ENCODE measurements at regions not wholly inside any gene's neighbourhood (a gene's known extent, or its start where the extent isn't known, plus 50 kb on each side); places are given as distances from the start of the nearest gene placed in this dataset.

DNA sequence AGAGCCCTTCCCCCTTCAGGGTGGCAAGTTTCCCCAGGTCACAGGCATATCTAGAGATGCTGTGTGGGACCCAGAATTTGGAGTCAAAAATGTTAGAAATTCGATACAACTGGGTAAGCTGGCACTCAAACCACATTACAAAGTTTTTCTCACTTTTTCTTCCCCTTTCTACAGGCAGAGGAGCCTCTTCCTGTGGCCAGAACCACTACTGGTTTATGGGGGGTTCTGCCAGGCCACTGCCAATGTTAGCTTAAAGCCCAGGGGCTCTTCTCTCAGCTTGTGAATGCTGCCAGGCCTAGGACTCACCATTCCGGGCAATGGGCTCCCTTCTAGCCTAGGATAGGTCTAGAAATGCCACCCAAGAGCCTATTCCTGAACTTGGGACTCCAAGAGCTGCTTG lies 617.9 kb upstream of the PHF14 start:
- Histone ChIP-seq H3K9me3 (no peaks in the 10 kb centered on the region), H3K4me3 (no peak overlapping the region), H3K27me3 (no peaks in the 10 kb centered on the region), H3K4me1 (no peaks in the 10 kb centered on the region), H3K27ac (no peak overlapping the region), H3K36me3 (replicated peaks in 1 of 2; ENCODE audit: insufficient read depth in 1 of 2, low read depth in 2 of 2) (no peaks in the 10 kb centered on the region)
- intact Hi-C loops (cut with DNase I), result no loop called here
- DNase-seq, result no peak
- no peak for TF ChIP-seq POLR2A (IDR thresholded peaks at IDR 0.05)
- TF ChIP-seq, protein P1, sequence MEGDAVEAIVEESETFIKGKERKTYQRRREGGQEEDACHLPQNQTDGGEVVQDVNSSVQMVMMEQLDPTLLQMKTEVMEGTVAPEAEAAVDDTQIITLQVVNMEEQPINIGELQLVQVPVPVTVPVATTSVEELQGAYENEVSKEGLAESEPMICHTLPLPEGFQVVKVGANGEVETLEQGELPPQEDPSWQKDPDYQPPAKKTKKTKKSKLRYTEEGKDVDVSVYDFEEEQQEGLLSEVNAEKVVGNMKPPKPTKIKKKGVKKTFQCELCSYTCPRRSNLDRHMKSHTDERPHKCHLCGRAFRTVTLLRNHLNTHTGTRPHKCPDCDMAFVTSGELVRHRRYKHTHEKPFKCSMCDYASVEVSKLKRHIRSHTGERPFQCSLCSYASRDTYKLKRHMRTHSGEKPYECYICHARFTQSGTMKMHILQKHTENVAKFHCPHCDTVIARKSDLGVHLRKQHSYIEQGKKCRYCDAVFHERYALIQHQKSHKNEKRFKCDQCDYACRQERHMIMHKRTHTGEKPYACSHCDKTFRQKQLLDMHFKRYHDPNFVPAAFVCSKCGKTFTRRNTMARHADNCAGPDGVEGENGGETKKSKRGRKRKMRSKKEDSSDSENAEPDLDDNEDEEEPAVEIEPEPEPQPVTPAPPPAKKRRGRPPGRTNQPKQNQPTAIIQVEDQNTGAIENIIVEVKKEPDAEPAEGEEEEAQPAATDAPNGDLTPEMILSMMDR (IDR thresholded peaks at IDR 0.05), result no peak
- WGBS, 2 donors, result 46 to 58% methylated on average over 2 of the region's 2 CpGs
- ATAC-seq, result no peak

DNA sequence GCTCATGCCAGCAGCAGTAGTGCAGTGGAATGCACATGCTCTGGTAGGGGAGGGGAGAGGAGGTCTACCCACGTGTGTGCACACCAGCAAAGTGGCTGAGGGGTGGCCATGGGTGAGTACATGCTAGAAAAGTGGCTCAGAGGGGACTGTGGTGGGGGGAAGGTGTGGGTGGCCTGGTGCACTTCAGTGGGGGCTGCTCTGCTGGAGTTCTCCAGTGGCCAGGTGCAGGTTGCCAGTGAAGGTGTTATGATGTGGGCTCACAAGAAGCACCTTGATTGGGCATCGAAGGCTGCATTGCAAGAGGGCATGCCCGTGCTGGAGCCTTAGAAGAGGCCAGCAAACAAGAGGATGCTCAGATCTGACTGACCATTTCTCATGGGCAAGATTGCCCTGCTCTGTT lies 613.6 kb upstream of the PHF14 start:
- ATAC-seq, result no peak
- Histone ChIP-seq H3K27ac (no peak overlapping the region), H3K9me3 (no peaks in the 10 kb centered on the region), H3K4me3 (no peak overlapping the region), H3K4me1 (no peaks in the 10 kb centered on the region), H3K27me3 (no peaks in the 10 kb centered on the region), H3K36me3 (replicated peaks in 1 of 2; ENCODE audit: insufficient read depth in 1 of 2, low read depth in 2 of 2) (no peaks in the 10 kb centered on the region)
- DNase-seq, result no peak
- WGBS, 2 donors, result 36 to 59% methylated on average over 3 of the region's 3 CpGs
- intact Hi-C loops (cut with DNase I), result no loop called here
- TF ChIP-seq POLR2A (IDR thresholded peaks at IDR 0.05), result no peak
- TF ChIP-seq, protein P1 (IDR thresholded peaks at IDR 0.05), result no peak

DNA sequence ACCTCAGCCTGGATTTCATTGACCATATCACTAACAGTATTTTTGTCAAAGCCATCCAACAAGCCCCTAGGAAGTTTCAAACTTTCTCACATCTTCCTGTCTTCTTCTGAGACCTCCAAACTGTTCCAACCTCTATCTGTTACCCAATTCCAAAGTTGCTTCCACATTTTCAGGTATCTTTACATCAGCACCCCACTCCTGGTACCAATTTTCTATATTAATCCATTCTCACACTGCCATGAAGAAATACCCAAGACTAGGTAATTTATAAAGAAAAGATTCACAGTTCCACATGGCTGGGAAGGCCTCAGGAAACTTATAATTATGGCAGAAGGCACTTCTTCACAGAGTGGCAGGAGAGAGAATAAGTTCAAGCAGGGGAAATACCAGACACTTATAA lies 571.9 kb upstream of the PHF14 start:
- no peak overlapping the region for H3K4me3 ChIP-seq
- no peak for DNase-seq
- no peaks in the 10 kb centered on the region for H3K36me3 ChIP-seq (replicated peaks in 1 of 2; ENCODE audit: insufficient read depth in 1 of 2, low read depth in 2 of 2)
- no peaks in the 10 kb centered on the region for H3K4me1 ChIP-seq
- TF ChIP-seq, protein P1 (IDR thresholded peaks at IDR 0.05), result no peak
- no peak for TF ChIP-seq POLR2A (IDR thresholded peaks at IDR 0.05)
- H3K9me3 ChIP-seq, result peaks cover 0 to 12% (median 4%) of the 10 kb centered on the region in 3 donors
- ATAC-seq, result no peak
- no peak overlapping the region for H3K27ac ChIP-seq
- no peaks in the 10 kb centered on the region for H3K27me3 ChIP-seq
- intact Hi-C loops (cut with DNase I), result no loop called here

DNA sequence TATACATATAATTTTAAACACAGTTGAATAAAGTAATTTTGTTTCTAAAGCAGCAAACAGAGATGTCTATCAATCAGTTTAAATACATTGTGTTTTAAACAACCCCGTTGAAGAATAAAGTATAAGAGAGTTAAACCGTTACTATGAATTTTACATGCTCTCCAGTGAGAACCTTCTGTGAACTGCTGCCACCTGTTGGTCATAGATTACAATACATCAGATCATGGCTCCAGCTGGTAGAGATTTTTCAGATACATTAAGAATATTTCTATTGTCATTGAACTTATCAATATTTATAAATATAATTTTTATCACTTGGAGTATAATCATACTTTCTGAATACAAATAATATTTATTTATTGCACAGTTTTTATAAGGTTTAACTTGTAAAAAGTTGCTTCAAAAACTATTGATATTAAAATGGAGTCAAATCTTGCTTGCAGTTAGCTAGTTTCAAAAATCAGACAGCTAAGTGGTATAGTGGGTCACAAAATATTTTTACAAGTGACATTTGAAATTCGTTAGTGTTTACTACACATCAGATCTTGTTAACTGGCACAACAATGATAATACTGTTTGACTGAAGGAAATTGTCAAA lies 561.2 kb upstream of the PHF14 start:
- TF ChIP-seq POLR2A (IDR thresholded peaks at IDR 0.05), result no peak
- TF ChIP-seq, protein P1 (IDR thresholded peaks at IDR 0.05), result peak; percentile 25 to 80 (median 62)
- Histone ChIP-seq H3K4me1 (no peaks in the 10 kb centered on the region), H3K36me3 (replicated peaks in 1 of 2; ENCODE audit: insufficient read depth in 1 of 2, low read depth in 2 of 2) (no peaks in the 10 kb centered on the region), H3K27ac (no peak overlapping the region), H3K9me3 (no peaks in the 10 kb centered on the region), H3K27me3 (no peaks in the 10 kb centered on the region), H3K4me3 (no peak overlapping the region)
- ATAC-seq (peak; percentile 63), DNase-seq (peak; percentile 34 to 51 (median 38))
- intact Hi-C loops (cut with DNase I), result no loop called here
- 1 to 2% methylated on average over 3 of the region's 3 CpGs for WGBS, 2 donors

GRCh38 chr7:10418985-10419384 lies 554.7 kb upstream of the PHF14 start:
- TF ChIP-seq POLR2A (IDR thresholded peaks at IDR 0.05), result no peak
- TF ChIP-seq, protein P1 (IDR thresholded peaks at IDR 0.05), result no peak
- Histone ChIP-seq H3K27me3 (no peaks in the 10 kb centered on the region), H3K4me1 (no peaks in the 10 kb centered on the region), H3K4me3 (no peak overlapping the region), H3K9me3 (no peaks in the 10 kb centered on the region), H3K27ac (no peak overlapping the region), H3K36me3 (replicated peaks in 1 of 2; ENCODE audit: insufficient read depth in 1 of 2, low read depth in 2 of 2) (no peaks in the 10 kb centered on the region)
- 25 to 38% methylated on average over 2 of the region's 2 CpGs for WGBS, 2 donors
- no peak for DNase-seq
- ATAC-seq, result no peak
- intact Hi-C loops (cut with DNase I), result no loop called here
